SU-DHL-6 (cell line): ENCODE measurements at regions not wholly inside any gene's neighbourhood (a gene's known extent, or its start where the extent isn't known, plus 50 kb on each side); places are given as distances from the start of the nearest gene placed in this dataset.
A peak's percentile ranks its signal among the peaks of the same experiment; 100 is the strongest.

Experiments
- H2AFZ ChIP-seq: fragments of 200-600 bp; sonication (generic); 2 replicates; pipeline ENCODE4 v1.6.1; 2014; ENCODE audit warnings: low read depth, mild to moderate bottlenecking, moderate library complexity, mixed read lengths, antibody characterized with exemption, low read length; ENCODE audit not compliant: severe bottlenecking
- H3F3A ChIP-seq: fragments of 200-600 bp; shearing (Covaris generic); 2 replicates; pipeline ENCODE4 v1.6.0; 2016; ENCODE audit warnings: antibody characterized with exemption, mild to moderate bottlenecking; ENCODE audit not compliant: insufficient read depth
- H3K27ac ChIP-seq: fragments of 200-600 bp; sonication (generic); 2 replicates; pipeline ENCODE4 v1.5.1; 2016; ENCODE audit warnings: low read depth, mild to moderate bottlenecking, low read length, moderate library complexity, mixed read lengths
- H3K27me3 ChIP-seq: fragments of 200-600 bp; sonication (generic), shearing (Covaris generic); 2 replicates; pipeline ENCODE4 v1.6.0; 2014; ENCODE audit warnings: mild to moderate bottlenecking, low read length
- H3K36me3 ChIP-seq: fragments of 200-600 bp; sonication (generic); 2 replicates; pipeline ENCODE4 v1.6.1; 2014; ENCODE audit warnings: mild to moderate bottlenecking, low read length, mixed read lengths
- H3K4me2 ChIP-seq: fragments of 300-600, 200-600 bp; shearing (Covaris generic), sonication (generic); 2 replicates; pipeline ENCODE4 v1.6.0; 2014; ENCODE audit warnings: low read length, low read depth, mild to moderate bottlenecking; ENCODE audit not compliant: poor library complexity, severe bottlenecking
- H3K4me3 ChIP-seq: fragments of 200-600 bp; sonication (generic); 2 replicates; pipeline ENCODE4 v1.5.1; 2014; ENCODE audit warnings: antibody characterized with exemption, low read length, mild to moderate bottlenecking, mixed read lengths; ENCODE audit not compliant: insufficient read depth, poor library complexity, severe bottlenecking
- H3K79me2 ChIP-seq: fragments of 200-600 bp; sonication (generic); 2 replicates; pipeline ENCODE4 v1.6.1; 2014; ENCODE audit warnings: mild to moderate bottlenecking, low read length, moderate library complexity; ENCODE audit not compliant: insufficient read depth
- H3K9ac ChIP-seq: fragments of 200-600 bp; sonication (generic); 2 replicates; pipeline ENCODE4 v1.7.0; 2014; ENCODE audit warnings: mild to moderate bottlenecking, low read length
- H3K9me2 ChIP-seq: fragments of 200-600 bp; sonication (generic); replicated peaks from 2 replicates; pipeline ENCODE4 v1.6.1; 2014; ENCODE audit warnings: low read length; ENCODE audit not compliant: insufficient read depth
- H3K9me3 ChIP-seq: fragments of 200-600 bp; sonication (generic); 2 replicates; pipeline ENCODE4 v1.6.1; 2014; ENCODE audit warnings: low read length, mixed read lengths; ENCODE audit not compliant: insufficient read depth
- H4K20me1 ChIP-seq: fragments of 200-600 bp; sonication (generic); 2 replicates; pipeline ENCODE4 v1.6.1; 2014; ENCODE audit warnings: low read depth, mild to moderate bottlenecking, antibody characterized with exemption, low read length, moderate library complexity, mixed read lengths
- EZH2phosphoT487 ChIP-seq: fragments of 200-600 bp; sonication (generic), shearing (Covaris generic); conservative IDR thresholded peaks from 2 replicates; pipeline ENCODE4 v1.6.1; 2018; ENCODE audit warnings: mild to moderate bottlenecking, antibody characterized with exemption, low read length, moderate library complexity, mixed read lengths
- TF ChIP-seq, protein P1 (sequence below): fragments of 200-600 bp; sonication (generic); IDR thresholded peaks from one replicate; pipeline ENCODE4 v1.5.1; 2017; ENCODE audit warnings: antibody characterized with exemption, mild to moderate bottlenecking, low read length, moderate library complexity; ENCODE audit not compliant: insufficient read depth, poor library complexity, severe bottlenecking

DNA sequence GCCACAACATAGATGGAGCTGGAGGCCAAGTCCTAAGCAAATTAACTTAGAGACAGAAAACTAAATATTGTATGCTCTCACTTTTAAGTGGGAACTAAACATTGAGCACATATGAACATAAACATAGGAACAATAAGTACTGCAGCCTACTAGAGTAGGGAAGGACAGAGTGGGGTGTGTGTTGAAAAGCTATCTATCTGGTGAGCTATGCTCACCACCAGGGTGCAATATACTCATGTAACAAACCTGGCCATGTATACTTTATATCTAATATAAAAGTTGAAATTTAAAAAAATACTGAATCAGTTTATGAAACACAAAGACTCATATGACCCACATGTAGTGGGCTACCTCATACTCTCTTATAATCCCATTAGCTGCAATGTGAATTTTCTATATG, 1305.0 kb downstream of the LRFN5 start:
- H3K4me3 ChIP-seq, result no peak overlapping the region
- no peak overlapping the region for H3K9ac ChIP-seq
- 0 out of 2 replicates have a peak, but pooled peaks cover 4% of the 10 kb centered on the region for H3K9me3 ChIP-seq
- no peaks in the 10 kb centered on the region for H3K27me3 ChIP-seq
- H3K79me2 ChIP-seq, result no peaks in the 10 kb centered on the region
- no peaks in the 10 kb centered on the region for H3K36me3 ChIP-seq
- no peak overlapping the region for H3K27ac ChIP-seq
- no peaks in the 10 kb centered on the region for H4K20me1 ChIP-seq
- TF ChIP-seq, protein P1, sequence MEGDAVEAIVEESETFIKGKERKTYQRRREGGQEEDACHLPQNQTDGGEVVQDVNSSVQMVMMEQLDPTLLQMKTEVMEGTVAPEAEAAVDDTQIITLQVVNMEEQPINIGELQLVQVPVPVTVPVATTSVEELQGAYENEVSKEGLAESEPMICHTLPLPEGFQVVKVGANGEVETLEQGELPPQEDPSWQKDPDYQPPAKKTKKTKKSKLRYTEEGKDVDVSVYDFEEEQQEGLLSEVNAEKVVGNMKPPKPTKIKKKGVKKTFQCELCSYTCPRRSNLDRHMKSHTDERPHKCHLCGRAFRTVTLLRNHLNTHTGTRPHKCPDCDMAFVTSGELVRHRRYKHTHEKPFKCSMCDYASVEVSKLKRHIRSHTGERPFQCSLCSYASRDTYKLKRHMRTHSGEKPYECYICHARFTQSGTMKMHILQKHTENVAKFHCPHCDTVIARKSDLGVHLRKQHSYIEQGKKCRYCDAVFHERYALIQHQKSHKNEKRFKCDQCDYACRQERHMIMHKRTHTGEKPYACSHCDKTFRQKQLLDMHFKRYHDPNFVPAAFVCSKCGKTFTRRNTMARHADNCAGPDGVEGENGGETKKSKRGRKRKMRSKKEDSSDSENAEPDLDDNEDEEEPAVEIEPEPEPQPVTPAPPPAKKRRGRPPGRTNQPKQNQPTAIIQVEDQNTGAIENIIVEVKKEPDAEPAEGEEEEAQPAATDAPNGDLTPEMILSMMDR, result no peak
- TF ChIP-seq EZH2phosphoT487, result no peak
- no peaks in the 10 kb centered on the region for H3F3A ChIP-seq
- no peaks in the 10 kb centered on the region for H3K9me2 ChIP-seq
- peak overlapping the region; percentile 3 for H2AFZ ChIP-seq
- no peak overlapping the region for H3K4me2 ChIP-seq

DNA sequence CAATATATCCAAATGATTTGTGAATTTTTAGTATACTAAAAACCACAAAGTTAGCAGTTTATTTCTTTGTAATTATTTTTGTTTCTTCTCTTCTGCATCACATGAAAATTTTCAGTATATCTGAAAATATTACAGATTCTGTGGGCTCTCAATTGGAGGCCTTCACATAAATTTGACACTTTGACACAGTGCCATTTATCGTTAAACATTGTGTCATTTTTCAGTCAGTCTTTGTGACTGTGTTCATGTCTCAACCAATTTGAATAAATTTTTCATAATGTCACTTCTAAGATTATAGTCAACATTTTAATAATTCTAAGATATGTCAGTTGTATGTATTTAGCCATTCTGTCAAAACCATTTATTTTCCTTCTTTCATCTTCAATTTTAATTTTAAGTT, 1303.0 kb downstream of the LRFN5 start:
- Histone ChIP-seq H3K36me3 (no peaks in the 10 kb centered on the region), H3K9me3 (0 out of 2 replicates have a peak, but pooled peaks cover 3% of the 10 kb centered on the region), H4K20me1 (no peaks in the 10 kb centered on the region), H2AFZ (no peak overlapping the region), H3K27me3 (no peaks in the 10 kb centered on the region), H3K79me2 (no peaks in the 10 kb centered on the region), H3K9ac (no peak overlapping the region), H3K27ac (no peak overlapping the region), H3F3A (no peaks in the 10 kb centered on the region), H3K9me2 (no peaks in the 10 kb centered on the region), H3K4me2 (no peak overlapping the region), H3K4me3 (no peak overlapping the region)
- TF ChIP-seq, protein P1, result no peak

GRCh38 chr14:42893183-42893582, 1286.5 kb downstream of the LRFN5 start:
- no peaks in the 10 kb centered on the region for H3K27me3 ChIP-seq
- H3F3A ChIP-seq, result no peaks in the 10 kb centered on the region
- no peaks in the 10 kb centered on the region for H3K36me3 ChIP-seq
- no peak overlapping the region for H3K27ac ChIP-seq
- no peaks in the 10 kb centered on the region for H4K20me1 ChIP-seq
- H3K4me2 ChIP-seq, result peak overlapping the region; percentile 72
- no peak overlapping the region for H3K4me3 ChIP-seq
- TF ChIP-seq, protein P1, result no peak
- no peak for TF ChIP-seq EZH2phosphoT487
- H3K9me2 ChIP-seq, result no peaks in the 10 kb centered on the region
- H3K79me2 ChIP-seq, result no peaks in the 10 kb centered on the region
- H3K9me3 ChIP-seq, result peaks cover 3% of the 10 kb centered on the region; the same call in 1 of the 2 replicates
- H3K9ac ChIP-seq, result no peak overlapping the region
- no peak overlapping the region for H2AFZ ChIP-seq
